BLaER1 (cell line): ENCODE measurements at regions not wholly inside any gene's neighbourhood (a gene's known extent, or its start where the extent isn't known, plus 50 kb on each side); places are given as distances from the start of the nearest gene placed in this dataset.
A peak's percentile ranks its signal among the peaks of the same experiment; 100 is the strongest.
"Not testable (repeated sequence)": the region's sequence is repeated elsewhere in the genome, so short reads cannot be mapped to it uniquely, and the experiment has no call there.

Experiments
- H3K27ac ChIP-seq: shearing (Covaris generic); formaldehyde crosslinking; 2 replicates; pipeline ENCODE4 v1.8.1; 2022
- H3K27me3 ChIP-seq: shearing (Covaris generic); formaldehyde crosslinking; 2 replicates; pipeline ENCODE4 v1.8.1; 2022
- H3K36me3 ChIP-seq: shearing (Covaris generic); formaldehyde crosslinking; 2 replicates; pipeline ENCODE4 v1.8.1; 2022
- H3K4me1 ChIP-seq: shearing (Covaris generic); formaldehyde crosslinking; 2 replicates; pipeline ENCODE4 v1.8.1; 2022
- H3K4me2 ChIP-seq: shearing (Covaris generic); formaldehyde crosslinking; 2 replicates; pipeline ENCODE4 v1.8.1; 2022
- H3K4me3 ChIP-seq: shearing (Covaris generic); formaldehyde crosslinking; 2 replicates; pipeline ENCODE4 v1.8.1; 2022
- H3K9ac ChIP-seq: shearing (Covaris generic); formaldehyde crosslinking; 2 replicates; pipeline ENCODE4 v1.8.1; 2022
- H3K9me3 ChIP-seq: shearing (Covaris generic); formaldehyde crosslinking; 2 replicates; pipeline ENCODE4 v1.8.1; 2022
- H4K20me1 ChIP-seq: shearing (Covaris generic); formaldehyde crosslinking; 2 replicates; pipeline ENCODE4 v1.8.1; 2022
- Cebpa-rat ChIP-seq: shearing (Covaris generic); IDR thresholded peaks from 2 replicates; pipeline ENCODE4 v1.8.1; 2022

DNA sequence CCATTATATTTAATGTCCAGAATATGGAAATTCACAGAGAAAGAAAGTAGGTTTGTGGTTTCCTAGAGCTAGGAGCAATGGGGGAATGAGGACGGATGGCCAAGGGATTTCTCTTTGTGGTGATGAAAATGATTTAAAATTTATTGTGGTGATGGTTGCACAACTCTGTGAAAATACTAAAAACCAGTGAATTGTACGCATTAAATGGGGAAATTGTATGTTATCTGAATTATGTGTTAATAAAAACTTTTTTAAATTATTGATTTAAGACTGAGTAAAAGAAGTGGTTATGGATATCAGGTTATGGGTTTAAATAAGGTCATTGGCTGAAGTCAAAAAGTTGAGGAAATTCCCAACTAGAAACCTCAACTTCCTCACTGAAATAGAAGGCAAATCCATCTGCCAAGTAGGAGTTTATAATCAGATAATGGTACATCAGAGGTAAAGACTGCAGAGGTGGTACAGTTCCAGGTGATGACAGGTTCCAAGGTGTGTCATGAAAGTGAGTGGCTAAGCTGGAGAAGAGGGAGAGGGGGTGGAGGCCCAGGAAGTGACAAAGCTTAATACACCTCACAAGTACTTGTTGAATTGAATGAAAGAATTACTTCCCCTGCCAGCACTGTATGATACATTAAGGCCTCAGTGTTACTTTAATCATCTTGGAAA lies 68.9 kb upstream of the CCDC71L start:
- Histone ChIP-seq H3K27me3 (no peaks in the 10 kb centered on the region), H3K9ac (no peak overlapping the region), H3K4me2 (no peak overlapping the region)

DNA sequence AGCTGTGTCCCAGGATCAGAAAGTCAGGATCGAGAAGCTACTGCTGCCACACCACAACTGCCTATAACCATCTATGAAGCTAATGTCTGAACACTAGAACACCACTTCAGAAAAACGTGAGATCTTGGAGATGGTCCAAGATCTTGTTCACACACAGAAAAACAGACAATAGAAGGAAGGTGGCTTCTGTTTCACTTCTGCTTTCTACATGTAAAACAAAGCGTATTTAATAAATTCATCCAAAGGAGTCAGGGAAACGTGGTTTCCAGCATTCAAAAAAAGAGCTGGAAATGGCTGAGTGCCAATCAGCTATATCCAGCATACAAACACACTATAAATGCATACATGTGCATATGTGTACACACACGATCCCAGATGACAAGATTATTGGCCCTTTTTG lies 70.2 kb upstream of the CCDC71L start:
- no peak for TF ChIP-seq Cebpa-rat
- Histone ChIP-seq H3K27me3 (no peaks in the 10 kb centered on the region), H3K4me3 (no peak overlapping the region), H3K4me1 (peaks cover 26% of the 10 kb centered on the region), H3K9ac (no peak overlapping the region), H3K36me3 (no peaks in the 10 kb centered on the region), H3K27ac (peak overlapping the region; percentile 38; the same call in 1 of the 2 replicates), H3K9me3 (no peaks in the 10 kb centered on the region), H3K4me2 (peak overlapping the region; percentile 74), H4K20me1 (no peaks in the 10 kb centered on the region)

More for the DNA sequence above, 68.9 kb upstream of the CCDC71L start:
- Histone ChIP-seq H3K27ac (no peak overlapping the region), H3K4me1 (peaks cover 26% of the 10 kb centered on the region), H4K20me1 (no peaks in the 10 kb centered on the region), H3K4me3 (no peak overlapping the region), H3K9me3 (no peaks in the 10 kb centered on the region), H3K36me3 (no peaks in the 10 kb centered on the region)
- TF ChIP-seq Cebpa-rat: no peak

DNA sequence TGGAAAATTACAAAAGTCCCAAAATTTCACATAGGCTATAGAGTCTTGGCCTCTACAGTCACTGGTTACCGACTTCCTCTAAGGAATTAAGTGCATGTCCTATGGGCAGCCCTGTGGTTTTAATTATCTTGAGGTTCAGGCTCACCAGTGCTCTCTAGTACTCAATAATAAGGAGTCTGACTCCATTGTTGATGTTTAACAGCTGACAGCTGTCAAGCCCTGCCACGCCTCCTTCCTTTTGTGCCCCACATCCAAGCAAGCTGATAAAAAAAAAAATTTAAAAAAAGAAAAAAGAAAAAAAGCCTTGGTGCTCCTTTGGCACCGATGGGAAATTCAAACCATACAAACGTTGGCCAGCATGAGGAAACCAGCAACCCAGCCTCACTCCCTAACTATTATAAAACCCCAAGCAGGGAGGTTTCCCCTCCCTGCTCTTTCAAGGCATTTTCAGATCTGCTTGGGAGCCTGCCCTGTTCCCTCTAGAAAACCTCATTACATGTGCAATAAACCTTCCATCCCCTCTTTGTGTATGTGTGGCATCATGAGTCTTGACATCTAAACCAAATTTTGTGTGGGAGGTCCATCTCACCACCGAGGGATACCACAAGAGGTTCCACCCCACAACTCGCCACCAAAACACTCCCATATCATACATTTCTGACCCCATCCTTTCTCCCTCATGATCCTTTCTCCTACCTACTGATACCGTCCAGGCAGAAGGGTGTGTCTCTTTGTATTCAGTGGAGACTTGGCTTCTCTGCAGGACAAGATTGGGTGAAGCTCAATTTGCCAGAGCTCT lies 70.9 kb upstream of the CCDC71L start:
- H3K36me3 ChIP-seq: no peaks in the 10 kb centered on the region
- no peak overlapping the region for H3K9ac ChIP-seq
- H3K27me3 ChIP-seq: no peaks in the 10 kb centered on the region
- no peak overlapping the region for H3K4me3 ChIP-seq
- H3K4me1 ChIP-seq: peaks cover 29% of the 10 kb centered on the region
- no peak for TF ChIP-seq Cebpa-rat
- H3K4me2 ChIP-seq: peak overlapping the region; percentile 74
- peak overlapping the region; percentile 38; the same call in 1 of the 2 replicates for H3K27ac ChIP-seq
- no peaks in the 10 kb centered on the region for H3K9me3 ChIP-seq
- H4K20me1 ChIP-seq: no peaks in the 10 kb centered on the region

DNA sequence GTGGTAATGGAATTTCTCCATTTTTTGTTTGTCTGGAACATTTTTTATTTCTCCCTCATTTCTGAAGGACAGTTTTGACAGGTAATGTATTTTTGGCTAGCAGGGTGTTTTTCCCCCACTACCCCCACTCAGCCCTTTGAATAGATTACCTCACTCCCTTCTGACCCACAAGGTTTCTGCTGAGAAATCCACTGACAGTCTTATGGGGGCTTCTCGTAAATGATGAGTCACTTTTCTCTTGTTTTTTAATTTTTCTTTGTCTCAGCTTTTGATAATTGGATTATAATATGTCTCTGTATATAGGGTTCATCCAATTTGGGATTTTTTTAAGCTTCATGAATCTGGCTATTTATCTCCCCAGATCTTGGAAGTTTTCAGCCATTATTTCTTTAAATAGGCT lies 74.7 kb upstream of the CCDC71L start:
- no peak for TF ChIP-seq Cebpa-rat
- Histone ChIP-seq H3K4me3 (no peak overlapping the region), H3K4me1 (peaks cover 27% of the 10 kb centered on the region), H4K20me1 (no peaks in the 10 kb centered on the region), H3K36me3 (no peaks in the 10 kb centered on the region), H3K27ac (no peak overlapping the region), H3K9me3 (no peaks in the 10 kb centered on the region), H3K9ac (no peak overlapping the region), H3K27me3 (no peaks in the 10 kb centered on the region), H3K4me2 (no peak overlapping the region)

DNA sequence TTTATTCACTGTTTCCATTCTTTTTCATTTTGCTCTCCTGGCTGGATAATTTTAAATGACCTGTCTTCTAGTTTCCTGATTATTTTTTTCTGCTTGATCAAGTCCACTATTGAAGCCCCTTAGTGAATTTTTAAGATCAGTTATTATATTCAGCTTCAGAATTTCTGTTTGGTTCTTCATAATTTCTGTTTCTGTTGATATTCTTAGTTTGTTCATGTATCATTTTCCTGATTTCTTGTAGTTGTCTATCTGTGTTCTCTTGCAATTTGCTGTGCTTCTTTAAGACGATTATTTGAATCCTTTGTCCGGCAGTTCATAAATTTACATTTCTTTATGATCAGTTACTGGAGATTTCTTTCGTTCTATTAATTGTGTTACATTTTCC lies 75.2 kb upstream of the CCDC71L start:
- H3K4me2 ChIP-seq: no peak overlapping the region
- no peak for TF ChIP-seq Cebpa-rat

DNA sequence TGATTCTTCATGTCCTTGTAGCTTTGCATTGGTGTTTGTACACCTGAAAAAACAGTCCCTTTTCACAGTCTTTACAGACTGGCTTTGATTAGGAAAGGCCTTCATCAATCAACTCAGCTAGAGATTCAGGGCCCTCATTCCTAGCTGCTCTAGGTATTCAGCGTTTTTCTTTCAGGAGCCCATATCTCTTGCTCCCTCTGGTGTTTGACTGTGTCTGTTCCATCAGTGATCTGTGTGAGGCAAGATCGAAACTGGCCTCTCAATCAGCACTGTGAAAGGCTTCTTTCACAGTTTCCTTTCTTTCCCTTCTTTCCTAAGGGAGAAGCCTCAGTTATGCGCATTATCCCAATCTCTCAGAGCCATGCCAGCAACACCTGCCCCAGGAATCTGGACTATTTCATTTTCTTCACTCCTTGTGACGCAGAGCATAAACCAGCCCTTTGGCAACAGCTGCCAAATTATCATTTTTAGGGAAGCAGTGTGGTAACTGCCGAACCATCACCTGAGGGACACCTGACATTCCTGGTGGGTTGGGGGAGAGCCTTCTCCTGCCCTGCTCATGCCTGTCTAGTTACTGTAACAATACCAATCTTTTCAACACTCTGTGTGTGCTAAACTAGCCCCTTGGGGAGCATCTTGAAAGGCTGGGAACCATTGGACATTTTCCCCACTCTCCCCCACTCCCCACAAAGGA lies 75.7 kb upstream of the CCDC71L start:
- Histone ChIP-seq H3K4me1 (peaks cover 17% of the 10 kb centered on the region), H4K20me1 (no peaks in the 10 kb centered on the region), H3K36me3 (no peaks in the 10 kb centered on the region), H3K9me3 (no peaks in the 10 kb centered on the region), H3K27ac (no peak overlapping the region), H3K27me3 (no peaks in the 10 kb centered on the region), H3K9ac (no peak overlapping the region; the same call in 1 of the 2 replicates), H3K4me2 (peak overlapping the region; percentile 45), H3K4me3 (no peak overlapping the region)
- TF ChIP-seq Cebpa-rat: no peak

More for the DNA sequence above, 75.2 kb upstream of the CCDC71L start:
- peaks cover 22% of the 10 kb centered on the region for H3K4me1 ChIP-seq
- H3K9me3 ChIP-seq: no peaks in the 10 kb centered on the region
- H3K27ac ChIP-seq: no peak overlapping the region
- no peaks in the 10 kb centered on the region for H4K20me1 ChIP-seq
- H3K9ac ChIP-seq: no peak overlapping the region
- H3K36me3 ChIP-seq: no peaks in the 10 kb centered on the region
- no peaks in the 10 kb centered on the region for H3K27me3 ChIP-seq
- H3K4me3 ChIP-seq: no peak overlapping the region

DNA sequence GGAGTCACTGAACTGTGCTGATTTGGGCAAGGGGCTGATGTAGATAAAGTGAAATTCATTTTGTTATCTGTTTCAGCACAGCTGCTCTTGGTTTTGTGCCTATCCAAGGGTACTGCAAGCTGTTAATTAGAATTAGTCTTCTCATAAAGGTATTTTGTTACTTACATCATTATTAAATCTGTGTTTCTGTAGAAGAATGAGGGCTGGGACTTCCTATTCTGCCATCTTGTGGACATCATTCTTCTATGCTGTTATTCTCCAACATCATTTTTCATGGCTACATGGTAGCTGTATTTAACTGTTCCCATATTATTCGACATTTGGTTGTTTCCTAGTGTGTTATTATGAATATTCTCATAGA lies 76.2 kb upstream of the CCDC71L start:
- H3K9ac ChIP-seq: no peak overlapping the region
- no peaks in the 10 kb centered on the region for H3K36me3 ChIP-seq
- H3K9me3 ChIP-seq: no peaks in the 10 kb centered on the region
- no peak overlapping the region for H3K27ac ChIP-seq
- peaks cover 12% of the 10 kb centered on the region for H3K4me1 ChIP-seq
- no peaks in the 10 kb centered on the region for H4K20me1 ChIP-seq
- no peak overlapping the region for H3K4me3 ChIP-seq
- no peak for TF ChIP-seq Cebpa-rat
- no peaks in the 10 kb centered on the region for H3K27me3 ChIP-seq
- peak overlapping the region; percentile 45 for H3K4me2 ChIP-seq

DNA sequence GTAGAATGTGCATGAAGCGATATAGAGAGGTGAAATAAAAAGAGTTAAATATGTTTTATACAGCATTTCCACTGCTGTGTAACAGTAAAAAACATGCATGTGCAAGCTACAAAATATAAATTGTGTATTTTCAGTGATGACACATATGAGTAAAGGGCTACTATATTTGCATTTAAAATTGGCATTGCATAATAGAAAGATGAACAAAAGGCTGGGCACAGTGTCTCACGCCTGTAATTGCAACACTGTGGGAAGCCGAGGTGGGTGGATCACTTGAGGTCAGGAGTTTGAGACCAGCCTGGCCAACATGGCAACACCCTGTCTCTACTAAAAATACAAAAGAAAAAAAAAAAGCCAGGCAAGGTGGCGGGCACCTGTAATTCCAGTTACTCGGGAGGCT lies 79.8 kb upstream of the CCDC71L start:
- TF ChIP-seq Cebpa-rat: no peak
- no peaks in the 10 kb centered on the region for H4K20me1 ChIP-seq
- H3K27ac ChIP-seq: no peak overlapping the region
- peaks cover 14% of the 10 kb centered on the region for H3K4me1 ChIP-seq
- no peaks in the 10 kb centered on the region for H3K36me3 ChIP-seq
- no peaks in the 10 kb centered on the region for H3K27me3 ChIP-seq
- H3K4me3 ChIP-seq: no peak overlapping the region
- no peak overlapping the region for H3K9ac ChIP-seq
- H3K9me3 ChIP-seq: no peaks in the 10 kb centered on the region
- no peak overlapping the region for H3K4me2 ChIP-seq

DNA sequence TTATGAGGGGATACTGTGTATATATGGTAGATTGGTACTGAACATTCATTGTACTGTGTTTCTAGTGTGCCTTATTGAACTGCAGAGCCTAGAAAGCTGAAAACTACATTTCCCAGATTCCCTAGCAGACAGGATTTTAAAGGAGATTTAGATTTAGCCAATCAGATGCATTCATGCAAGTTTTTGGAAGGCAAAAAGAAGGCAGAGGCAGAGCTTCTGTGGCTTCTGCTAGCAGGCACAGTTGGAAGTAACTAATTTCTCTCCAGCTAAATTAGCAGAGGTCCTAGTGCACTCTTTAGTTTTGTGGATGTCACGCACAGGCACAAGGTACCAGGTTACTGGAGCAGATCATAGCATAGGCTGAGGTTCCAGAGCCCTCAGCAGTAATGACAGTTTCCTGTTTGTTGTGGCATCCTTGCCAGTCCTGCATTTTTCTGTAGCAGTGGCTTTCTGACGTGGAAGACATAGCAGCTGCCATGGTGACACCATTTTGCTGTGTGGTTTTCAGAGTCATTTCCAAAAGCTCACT lies 83.7 kb upstream of the CCDC71L start:
- no peaks in the 10 kb centered on the region for H4K20me1 ChIP-seq
- no peaks in the 10 kb centered on the region for H3K9me3 ChIP-seq
- peaks cover 7% of the 10 kb centered on the region for H3K4me1 ChIP-seq
- no peaks in the 10 kb centered on the region for H3K36me3 ChIP-seq
- no peak overlapping the region for H3K9ac ChIP-seq
- H3K27me3 ChIP-seq: no peaks in the 10 kb centered on the region
- no peak for TF ChIP-seq Cebpa-rat
- H3K4me2 ChIP-seq: peak overlapping the region; percentile 10; the same call in 1 of the 2 replicates
- H3K4me3 ChIP-seq: no peak overlapping the region
- H3K27ac ChIP-seq: no peak overlapping the region

DNA sequence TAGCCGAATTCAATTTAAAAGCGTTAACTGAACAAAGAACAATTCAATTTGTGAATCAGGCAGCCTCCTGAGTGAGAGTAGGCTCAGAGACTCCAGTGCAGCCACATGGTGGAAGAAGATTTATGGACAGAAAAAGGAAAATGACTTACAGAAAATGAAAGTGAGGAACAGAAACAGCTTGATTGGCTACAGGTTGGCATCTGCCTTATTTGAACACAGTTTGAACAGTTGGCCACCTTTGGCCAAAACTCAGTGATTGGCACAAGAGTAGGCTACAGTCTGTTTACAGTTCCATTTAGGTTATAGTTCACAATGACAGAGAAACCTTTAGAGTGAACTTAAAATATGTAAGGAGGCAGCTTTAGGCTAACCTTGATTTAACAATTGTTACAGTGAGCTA lies 86.3 kb upstream of the CCDC71L start:
- H3K9ac ChIP-seq, H3K9me3 ChIP-seq, H3K27me3 ChIP-seq, H3K27ac ChIP-seq, H4K20me1 ChIP-seq, H3K4me3 ChIP-seq, H3K4me2 ChIP-seq, H3K36me3 ChIP-seq, H3K4me1 ChIP-seq: not testable (repeated sequence)
